ENCODE measurements at regions not wholly inside any gene's neighbourhood (a gene's known extent, or its start where the extent isn't known, plus 50 kb on each side); places are given as distances from the start of the nearest gene placed in this dataset.
A peak's percentile ranks its signal among the peaks of the same experiment; 100 is the strongest.
"Not testable (repeated sequence)": the region's sequence is repeated elsewhere in the genome, so short reads cannot be mapped to it uniquely, and the experiment has no call there.

DNA sequence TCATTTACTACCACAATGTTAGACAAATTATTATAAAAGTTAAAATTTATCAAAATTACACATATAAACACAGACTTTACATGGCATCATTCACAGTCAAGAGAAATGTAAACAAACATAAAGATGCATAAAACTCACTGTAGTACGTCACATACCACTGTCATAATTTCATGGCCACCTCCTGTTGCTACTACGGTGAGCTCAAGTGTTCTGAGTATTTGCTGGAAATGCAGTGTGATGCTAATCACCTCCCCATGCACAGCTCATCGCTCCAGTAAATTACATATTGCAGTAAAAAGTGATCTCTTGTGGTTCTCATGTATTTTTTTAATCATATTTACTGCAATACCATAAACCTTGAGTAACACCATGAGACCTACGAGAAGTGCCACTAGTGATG lies 247.7 kb upstream of the SFSWAP start:
- no peak for DNase-seq

DNA sequence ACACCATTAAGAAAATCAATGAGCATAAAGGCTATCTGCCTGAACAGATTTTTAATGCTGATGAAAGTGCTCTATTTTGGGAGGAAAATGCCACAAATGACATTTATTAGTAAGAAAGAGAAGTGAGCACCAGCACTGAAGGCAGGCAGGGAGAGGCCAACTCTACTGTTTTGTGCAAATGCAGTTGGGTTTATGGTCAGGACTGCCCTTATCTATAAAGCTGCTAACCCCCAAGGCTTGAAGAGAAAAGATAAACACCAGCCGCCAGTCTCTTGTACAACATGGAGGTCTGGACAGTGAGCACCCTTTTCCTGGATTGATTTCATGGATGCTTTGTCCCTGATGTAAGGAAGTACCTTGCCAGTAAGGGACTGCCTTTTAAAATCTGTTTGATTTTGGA lies 246.8 kb upstream of the SFSWAP start:
- DNase-seq: no peak

DNA sequence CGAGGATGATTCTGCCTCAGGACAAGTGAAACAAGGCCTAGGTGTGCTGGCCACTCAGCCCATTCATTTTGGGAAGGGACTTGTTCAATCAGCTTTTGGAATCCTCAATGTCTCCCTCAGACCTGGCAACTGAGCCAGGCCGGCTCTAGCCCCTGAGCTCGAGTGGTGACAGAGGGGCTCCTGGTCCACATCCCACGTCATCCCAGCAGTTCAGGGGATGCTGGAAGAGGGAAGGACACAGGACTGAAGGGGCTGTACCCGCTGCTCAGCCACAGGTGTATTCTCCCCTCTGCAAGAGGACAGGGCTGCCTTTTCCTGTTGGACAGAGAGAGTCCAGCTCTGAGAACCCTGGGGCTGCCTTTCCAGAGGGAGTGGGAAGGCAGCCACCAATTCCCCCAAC lies 244.6 kb upstream of the SFSWAP start:
- no peak for DNase-seq

DNA sequence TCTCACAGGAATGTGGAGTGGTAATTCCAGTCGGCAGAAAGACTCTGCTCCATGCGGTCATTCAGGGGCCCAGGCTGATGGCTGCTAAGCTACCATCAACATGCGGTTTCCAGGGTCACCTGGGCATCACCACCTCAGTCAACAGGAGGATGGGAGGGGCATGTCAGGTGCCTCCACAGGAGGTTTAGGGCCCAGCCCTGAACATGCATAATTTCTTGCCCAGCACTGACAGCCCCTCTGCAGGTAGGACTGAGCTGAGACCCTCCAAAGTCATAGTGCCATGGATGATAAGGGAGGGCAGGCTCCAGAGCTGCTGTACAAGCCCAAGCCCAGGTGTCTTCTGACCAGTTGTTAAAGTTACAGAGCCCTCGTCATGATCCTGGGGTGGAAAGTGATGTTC lies 244.0 kb upstream of the SFSWAP start:
- DNase-seq: no peak

DNA sequence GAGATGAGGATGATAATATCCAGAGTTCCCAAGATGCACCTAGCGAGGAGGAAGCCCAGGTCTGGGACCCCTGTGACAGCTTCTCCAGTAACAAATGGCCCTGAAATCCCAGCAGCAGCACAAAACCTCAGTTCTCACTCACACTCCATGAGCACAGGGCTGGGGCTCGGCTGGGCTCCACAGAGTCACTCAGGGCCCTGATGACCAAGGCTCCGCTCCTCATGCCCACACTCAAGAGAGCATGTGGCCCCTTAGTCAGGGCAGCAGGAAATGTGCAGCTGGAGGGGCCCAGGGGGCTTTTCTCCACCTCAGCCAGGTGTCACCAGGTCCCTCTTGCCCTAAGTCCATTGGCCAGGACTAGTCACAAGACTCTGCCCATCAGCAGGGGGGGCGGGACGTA lies 242.7 kb upstream of the SFSWAP start:
- no peak for DNase-seq

DNA sequence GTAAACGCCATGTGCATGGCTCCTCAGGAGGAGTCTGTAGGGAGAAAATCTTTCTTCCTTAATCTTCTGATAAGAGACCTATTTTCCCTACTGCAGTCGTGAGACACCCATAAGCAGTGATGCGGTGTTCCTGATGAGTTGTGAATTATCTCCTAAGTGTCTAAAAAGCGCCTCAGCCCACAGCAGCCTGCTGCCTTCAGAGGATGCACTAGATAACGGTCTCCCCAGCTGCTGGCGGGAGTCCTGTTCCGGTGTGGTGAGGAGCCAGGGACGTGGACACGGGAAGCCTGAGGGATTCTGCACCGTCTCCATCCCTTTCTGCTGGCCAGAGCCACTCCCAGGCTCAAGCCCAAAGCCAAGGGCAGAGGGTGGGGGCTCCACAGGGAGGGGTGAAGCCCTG lies 240.9 kb upstream of the SFSWAP start:
- DNase-seq: not testable (repeated sequence)

DNA sequence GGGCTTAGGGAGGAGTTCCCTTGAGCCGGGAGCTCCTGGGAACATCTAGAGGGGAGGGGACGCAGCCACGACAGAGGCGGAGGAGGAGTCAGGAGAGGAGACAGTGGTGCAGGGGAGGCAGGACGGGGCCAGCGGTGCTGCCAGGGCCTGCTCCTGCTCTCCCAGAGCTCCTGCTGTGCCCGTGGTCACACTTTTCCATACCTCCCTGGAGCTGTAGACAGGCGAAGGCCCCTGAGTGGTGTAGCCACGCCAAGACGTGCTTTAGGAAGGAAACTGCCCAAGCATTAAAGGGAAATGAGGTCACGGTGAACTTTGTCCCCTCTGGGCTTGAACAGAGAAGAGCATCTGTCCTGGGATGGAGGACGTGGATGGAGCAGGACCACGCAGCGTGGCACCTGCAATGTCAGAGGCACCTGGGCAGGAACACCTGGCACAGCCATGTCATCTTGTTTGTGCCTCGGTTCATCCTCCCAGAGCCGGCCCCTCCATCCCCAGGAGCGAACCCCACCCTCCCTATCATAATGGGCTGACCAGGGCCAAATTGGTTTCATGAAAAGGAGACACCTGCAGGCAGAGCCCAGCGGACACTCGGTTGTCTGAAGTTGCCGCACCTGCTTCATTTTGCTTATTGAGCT lies 239.5 kb upstream of the SFSWAP start:
- no peak for DNase-seq

DNA sequence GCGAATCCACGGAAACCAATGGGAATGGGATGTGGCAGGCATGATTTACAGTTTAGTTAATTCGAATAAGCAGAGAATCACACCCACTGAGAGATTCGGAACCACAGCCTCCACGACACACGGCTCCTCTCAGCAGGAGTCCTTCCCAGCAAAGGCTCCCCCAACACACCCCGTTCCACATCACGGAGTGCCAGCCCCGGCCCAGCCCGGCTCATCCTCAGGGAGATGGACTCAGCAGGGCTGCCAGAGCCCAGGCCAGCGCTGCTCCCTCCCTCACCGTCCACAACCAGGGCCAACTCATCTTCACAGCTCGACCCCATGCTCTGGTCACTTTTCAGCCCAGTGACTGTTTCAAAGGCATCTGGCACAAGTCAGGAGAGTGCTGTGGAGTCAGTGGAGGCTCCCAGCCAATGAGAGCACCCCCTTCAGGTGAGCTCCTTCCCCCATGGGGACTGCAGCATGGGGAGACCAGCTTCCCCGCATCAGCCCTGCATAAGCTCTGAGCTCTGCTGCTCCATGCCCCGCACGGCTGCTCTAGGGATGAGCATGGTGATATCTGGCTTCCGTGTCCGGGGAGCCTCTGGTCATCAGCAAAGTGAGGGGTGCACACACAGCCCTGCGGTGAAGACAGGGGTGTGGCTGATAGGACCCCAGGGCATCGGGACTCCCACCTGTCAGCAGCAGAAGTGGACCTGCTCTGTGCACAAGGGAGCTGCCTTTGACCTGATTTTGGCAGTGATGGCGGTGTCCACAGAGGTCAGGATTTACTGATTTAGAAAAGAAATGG lies 238.8 kb upstream of the SFSWAP start:
- DNase-seq: no peak

DNA sequence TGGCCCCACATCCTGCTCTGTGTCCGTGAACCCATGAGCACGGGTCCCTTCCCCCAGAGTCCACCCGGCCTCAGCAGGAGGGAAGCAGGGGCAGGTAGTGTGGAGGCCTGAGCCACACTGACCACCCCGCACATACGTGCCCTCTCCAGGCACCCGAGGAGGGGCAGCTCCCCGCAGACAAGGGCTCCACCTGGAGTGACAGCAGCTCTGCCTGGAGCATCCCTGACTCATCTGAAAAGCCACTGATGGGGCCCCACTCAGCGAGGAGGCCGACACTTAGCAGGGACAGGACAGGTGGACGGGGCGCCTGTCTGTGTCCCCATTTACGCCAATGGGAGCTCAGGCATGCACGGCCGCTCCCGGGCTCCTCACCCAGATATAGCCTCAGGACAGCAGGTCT lies 237.6 kb upstream of the SFSWAP start:
- no peak for DNase-seq

DNA sequence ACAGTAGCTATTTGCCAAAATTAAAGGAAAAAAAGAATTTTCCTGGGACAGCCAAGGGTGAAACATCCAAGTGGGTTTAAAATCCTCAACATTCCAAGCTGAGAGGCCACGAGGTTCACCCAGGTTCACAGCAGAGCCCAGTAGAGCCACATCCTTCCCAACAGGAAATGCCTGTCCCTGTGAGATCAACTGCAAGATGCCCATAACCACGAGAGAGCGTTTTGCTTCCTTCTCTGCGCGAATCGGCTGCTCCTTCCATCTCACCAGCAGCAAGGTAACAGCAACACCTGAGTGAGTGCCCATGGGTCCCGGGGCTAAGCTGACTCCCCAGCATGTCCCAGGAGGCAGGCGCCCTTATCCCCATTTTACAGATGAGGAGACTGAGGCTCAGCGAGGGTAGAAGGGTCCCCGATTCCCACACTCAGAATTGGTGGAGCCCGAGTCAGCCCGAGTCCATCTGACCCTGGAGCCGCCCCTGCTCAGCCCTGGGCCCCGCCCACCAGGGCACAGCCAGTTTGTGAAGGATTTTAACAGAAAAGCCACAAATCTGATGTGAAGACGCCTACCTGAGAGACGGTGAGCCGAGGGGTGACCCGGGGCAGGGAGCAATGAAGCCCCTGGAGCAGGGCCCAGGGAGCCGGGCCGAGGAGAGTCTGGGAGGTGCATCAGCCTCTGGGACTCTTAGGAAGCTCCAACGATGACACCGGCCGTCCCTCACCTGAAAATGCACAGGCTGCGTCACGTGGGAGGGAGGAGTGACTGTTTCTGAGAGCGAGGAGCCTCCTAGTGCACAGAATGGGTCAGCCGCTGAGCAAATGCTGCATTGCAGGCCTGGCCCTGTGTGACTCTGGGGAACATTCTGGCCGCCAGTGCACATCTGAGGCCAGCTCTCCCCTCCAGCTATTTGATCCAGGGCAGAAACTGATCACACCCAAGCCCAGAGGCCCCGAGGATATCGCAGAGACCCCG lies 236.9 kb upstream of the SFSWAP start:
- DNase-seq: no peak

DNA sequence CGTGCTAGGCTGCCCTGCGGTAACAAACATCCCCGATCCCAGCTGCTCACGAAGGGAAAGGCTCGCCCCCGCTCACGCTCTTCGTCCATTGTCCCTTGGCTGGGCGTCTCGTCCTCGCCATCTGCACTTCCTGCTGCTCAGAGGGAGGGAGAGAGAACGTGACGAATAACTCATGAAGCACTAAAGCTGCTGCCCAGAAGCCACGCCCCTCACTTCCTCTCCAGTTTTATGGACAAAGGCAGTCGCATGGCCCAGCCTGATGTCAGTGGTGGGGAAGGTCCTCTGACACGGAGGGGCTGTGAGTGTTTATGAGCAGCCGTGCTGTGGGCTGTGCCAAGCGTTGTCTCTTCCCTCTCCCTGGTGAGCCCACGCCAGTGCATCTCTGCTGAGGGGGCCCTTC lies 235.9 kb upstream of the SFSWAP start:
- DNase-seq: not testable (repeated sequence)

DNA sequence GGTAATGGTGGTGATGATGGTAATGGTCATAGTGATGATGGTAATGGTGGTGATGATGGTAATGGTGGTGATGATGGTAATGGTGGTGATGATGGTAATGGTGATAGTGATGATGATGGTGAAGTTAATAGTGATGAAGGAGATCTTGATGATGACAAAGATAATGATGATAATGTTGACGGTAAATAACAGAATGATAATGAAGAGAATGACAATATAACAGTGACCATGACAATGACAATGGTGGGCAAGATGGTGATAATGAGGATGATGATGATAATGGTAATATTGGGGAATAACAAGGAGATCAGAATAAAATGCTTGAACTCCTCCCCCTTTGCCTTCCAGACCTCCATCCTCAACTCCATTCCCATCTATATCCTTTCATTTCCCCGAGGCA lies 233.3 kb upstream of the SFSWAP start:
- DNase-seq: no peak

DNA sequence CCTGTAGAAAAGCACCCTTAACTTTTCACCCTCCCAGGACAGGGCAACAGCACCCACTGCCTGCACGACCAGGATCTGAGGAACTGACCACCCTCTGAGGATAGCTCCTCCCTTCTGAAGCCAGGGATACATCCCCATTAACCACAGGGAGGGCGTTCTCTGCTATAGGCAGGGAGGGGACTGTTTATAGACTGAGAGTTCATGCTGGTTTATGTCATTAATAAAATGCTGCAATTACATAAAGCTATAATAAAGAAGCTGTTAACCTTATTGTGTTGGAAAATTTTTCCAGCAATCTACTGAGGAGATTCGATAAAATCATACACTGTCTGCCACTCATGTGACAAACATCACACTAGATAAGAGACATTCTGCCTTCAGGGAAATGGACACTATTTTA lies 232.4 kb upstream of the SFSWAP start:
- no peak for DNase-seq

DNA sequence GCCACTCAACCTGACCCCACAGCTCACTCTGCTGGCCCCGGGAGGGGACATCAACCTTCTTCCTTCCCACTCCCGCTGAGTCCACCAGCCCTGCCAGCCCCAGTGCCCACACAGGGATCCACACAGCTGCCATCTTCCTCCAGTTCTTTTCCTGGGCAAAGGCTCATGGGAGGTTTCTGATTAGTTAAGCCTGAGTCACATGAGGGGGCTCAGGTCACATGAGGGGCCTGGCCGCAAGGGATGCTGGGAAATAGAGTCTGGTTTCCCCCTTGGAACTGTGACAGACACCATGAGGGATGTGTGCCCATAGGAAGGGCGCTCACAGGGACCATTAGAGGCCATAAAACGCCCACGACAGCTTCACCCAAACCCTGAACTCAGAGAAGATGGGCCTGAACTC lies 228.7 kb upstream of the SFSWAP start:
- DNase-seq: no peak

DNA sequence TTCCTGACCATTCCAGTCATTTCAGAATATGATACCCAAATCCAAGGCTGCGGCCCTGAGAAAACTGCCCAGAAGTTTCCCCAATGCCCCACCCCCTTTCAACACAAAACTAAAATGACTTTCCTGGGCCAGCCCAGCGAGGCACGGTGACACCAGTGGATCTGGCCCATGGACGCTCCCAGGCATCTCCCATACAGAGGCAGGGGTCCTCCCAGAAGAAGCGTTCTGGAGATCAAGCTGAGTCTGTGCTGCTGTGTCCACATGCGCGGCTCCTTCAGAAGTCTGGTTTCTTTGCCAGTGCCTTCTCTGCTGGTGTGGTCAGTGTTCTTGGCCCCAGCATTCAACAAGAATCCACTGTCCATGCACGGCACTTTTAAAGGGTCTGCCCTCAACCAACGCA lies 228.2 kb upstream of the SFSWAP start:
- DNase-seq: no peak

DNA sequence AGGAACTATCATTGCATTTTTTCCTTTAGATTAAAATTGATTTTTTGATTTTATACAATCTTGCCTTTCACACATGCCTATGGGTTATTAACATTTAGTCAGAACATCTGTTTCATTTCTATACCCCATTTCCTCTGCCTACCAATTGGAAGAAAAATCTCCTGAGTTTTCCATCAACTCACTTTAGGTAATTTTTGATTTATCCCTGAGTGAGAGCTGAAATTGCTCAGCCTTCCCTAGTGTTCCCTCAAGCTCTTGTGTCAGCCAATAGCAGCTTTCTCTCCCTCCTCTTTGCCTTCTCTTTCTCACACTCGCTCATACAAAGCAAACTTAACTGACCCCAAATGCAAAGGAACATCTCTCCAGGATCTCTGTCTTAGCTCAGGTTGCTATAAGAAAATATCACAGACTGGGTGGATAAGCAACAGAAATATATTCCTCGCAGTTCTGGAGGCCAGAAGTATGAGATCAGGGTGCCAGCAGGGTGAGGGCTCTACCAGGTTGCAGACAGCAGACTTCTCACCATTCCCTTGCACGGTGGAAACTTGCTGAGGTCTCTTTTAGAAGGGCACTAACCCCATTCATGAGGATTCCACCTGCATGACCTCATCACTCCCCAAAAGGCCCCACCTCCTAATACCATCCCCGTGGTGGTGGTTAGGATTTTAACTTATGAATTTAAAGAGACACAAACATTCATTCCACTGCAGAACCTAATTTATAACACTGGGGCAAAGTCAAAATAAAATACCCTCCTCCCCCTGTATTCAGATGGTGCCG lies 224.2 kb upstream of the SFSWAP start:
- no peak for DNase-seq

DNA sequence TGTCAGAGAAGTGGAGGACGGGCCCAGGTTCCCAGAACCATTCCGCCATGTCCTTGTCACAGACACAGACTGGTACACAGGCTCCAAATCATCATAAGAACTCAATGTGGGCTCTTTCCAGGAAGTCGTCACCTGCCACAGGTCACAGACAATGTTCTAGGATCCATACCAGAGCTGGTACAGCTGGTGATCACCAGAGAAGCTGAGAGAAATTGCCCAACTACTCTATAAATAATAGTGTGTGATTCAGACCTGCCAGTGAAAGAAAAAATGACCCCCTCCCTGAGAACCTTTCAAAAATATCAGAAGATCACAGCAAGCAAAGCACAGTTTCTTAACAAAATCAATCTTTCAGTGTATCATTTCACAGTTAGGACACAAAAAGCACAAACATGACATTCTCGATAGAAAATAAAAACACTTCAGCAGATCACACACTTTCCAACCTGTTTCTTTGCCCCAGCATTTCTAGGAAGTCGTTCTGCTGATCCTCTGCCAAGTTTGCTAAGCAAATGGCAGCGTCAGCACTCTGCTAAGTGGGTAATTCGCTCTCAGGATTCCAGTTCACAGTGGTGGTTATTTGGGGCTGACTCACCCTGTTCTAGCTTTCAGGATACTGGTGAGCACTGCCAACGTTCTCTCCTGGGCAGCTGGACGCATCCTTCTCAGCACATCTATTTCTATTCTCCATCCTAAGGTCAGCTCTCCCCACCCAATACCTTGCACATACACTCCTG lies 223.3 kb upstream of the SFSWAP start:
- DNase-seq: peak in 1 of 2 donors; percentile 35

DNA sequence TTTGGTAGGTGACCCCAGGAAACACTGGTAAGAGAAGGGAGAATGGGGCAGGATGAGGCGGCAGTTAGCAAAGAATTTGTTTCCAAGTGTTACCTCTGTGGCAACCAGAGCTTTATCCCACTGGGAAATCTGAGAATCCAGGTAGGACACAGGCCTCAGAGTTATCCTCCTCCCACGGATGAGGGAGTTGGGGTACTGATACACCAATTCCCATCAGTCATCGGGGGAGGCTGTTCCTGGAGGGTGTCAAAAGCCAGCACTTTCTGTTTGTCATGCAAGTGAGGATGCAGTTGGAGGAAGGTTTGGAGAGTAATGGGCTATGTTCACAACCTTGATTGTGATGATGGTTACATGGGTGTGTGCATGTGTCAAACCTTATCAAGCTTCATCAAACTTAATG lies 221.2 kb upstream of the SFSWAP start:
- DNase-seq: no peak

DNA sequence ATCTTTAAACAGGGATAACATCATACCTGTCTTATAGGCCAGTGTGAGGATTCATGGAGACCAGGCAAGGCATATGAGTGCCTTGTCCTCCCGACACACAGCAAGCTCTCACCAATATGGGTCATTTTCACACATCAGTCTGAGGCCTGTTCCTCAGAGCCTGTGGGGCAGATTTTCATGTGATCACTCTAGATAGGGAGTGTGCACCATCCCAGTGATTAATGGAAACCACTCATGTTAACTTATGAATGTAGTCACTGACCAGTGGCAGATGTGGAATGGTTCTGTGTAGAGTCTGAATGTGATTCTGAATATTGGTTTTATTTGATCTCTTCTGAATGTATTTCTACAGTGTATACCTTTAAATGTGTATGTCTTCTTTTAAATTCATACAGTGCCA lies 219.7 kb upstream of the SFSWAP start:
- DNase-seq: no peak

DNA sequence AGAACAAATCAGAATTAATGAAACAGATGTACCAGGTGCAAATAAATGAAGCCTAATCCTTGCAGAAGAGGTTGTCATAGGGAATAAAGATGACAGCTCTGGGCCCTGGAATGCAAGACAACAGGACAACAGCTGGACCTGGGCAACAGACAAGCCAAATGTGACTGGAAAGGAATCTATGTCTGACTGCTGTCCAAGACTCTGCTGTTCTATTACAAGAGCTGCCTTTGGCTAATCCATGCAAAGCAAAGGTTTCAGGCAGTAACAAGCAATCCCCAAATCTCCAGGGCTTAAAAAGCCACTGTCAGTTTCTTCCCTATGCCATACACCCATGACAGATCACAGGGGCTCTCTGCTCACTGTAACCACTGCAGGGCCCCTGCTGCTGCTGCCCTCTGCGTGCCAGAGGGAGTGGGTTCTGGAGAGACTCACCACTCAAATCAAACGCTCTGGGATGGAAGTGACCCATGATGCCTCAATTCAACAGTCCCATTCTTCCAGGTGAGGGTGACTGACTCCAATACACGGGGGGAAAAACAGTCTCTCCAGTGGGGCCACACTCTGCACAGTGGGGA lies 218.9 kb upstream of the SFSWAP start:
- DNase-seq: no peak

DNA sequence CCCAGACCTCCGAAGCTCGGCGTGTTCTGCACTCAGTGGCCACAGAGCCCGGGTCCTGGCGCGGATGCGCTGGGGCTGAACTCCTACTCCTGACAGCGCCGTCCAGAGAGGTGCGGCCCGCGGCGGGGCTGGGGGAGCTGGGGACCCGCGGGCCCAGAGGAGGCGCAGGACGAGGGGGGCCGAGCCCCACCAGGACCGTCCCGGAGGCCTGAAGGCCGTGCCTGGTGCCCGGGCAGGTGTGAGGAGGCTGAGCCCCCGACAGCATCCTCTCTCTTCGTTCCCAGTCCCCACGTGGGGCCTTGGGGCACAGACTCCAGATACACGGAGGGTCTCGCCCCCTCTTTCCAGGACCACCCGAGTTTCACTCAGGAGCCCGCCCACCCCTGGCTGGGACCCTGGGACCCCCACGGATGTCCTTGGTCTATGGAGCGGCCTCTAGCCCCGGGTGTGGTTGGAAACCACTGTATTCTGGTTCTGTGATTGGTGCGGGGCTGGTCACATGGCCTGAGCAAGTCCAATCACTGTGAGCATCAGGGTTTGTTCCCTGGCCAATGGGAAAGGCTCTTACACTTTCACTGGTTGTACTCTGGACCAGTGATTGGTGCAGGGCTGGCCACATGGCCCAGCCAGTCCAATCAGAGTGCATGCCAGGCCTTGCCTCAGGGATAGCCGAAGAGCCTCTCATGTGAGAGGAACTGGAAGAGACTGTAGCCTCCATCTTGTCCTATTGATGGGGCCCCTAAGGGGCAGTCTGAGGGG lies 217.6 kb upstream of the SFSWAP start:
- no peak for DNase-seq

All from hippocampal formation (tissue), 2 donors.